Prostate gland (tissue), 2 donors: ENCODE measurements at regions not wholly inside any gene's neighbourhood (a gene's known extent, or its start where the extent isn't known, plus 50 kb on each side); places are given as distances from the start of the nearest gene placed in this dataset.

Source experiments
- DNase-seq: peaks from one replicate; pipeline ENCODE4 v3.0.0-alpha.2; 2019; ENCODE audit warnings: low spot score
- H3K27ac ChIP-seq, 2 donors: fragments of 200-600 bp; sonication (generic); 2 replicates each; pipeline ENCODE4 v1.5.1; 2017 to 2019
- H3K27me3 ChIP-seq: fragments of 200-600 bp; sonication (generic); replicated peaks from 2 replicates; pipeline ENCODE4 v1.5.1; 2019; ENCODE audit not compliant: insufficient read depth
- H3K36me3 ChIP-seq, 2 donors: fragments of 200-600 bp; sonication (generic); 1 replicate in 1 of 2; 2 replicates in 1 of 2; pipeline versions ENCODE4 v1.5.1 to v1.8.1; 2017 to 2019
- H3K4me1 ChIP-seq: fragments of 200-600 bp; sonication (generic); replicated peaks from 2 replicates; pipeline ENCODE4 v1.5.1; 2019
- H3K4me3 ChIP-seq, 2 donors: fragments of 200-600 bp; sonication (generic); 2 replicates each; pipeline ENCODE4 v1.5.1; 2017 to 2019
- H3K9me3 ChIP-seq: fragments of 200-600 bp; sonication (generic); 2 replicates; pipeline ENCODE4 v1.5.1; 2017
- CTCF ChIP-seq, 4 experiments: fragments of 200-600 bp in 2 of 4; fragments of 450-650 bp in 2 of 4; sonication (generic) in 2 of 4; IDR thresholded peaks; 1 replicate in 3 of 4; 2 replicates in 1 of 4; pipeline ENCODE4 v1.5.1; 2016 to 2019; ENCODE audit warnings: antibody characterized with exemption in 4 of 4, mild to moderate bottlenecking in 2 of 4, moderate library complexity in 2 of 4
- POLR2A ChIP-seq: fragments of 450-650 bp; IDR thresholded peaks from one replicate; pipeline ENCODE4 v1.6.1; 2016; ENCODE audit warnings: antibody characterized with exemption, mild to moderate bottlenecking
- POLR2AphosphoS5 ChIP-seq: sonication (generic); formaldehyde crosslinking; IDR thresholded peaks from one replicate; pipeline ENCODE4 v1.6.1; 2017; ENCODE audit warnings: antibody characterized with exemption
- WGBS: methylation state at CpG from one replicate; pipeline ENCODE4 v1.1.5; 2018; 5-methylcytosine and 5-hydroxymethylcytosine counted together
- intact Hi-C: fragments of 100-400 bp; cut with DNase I; formaldehyde crosslinking; loops from one replicate; pipeline ENCODE4 v1.14.2; 2022

- H3K9me3 ChIP-seq, result no peaks in the 10 kb centered on the region
- no peak overlapping the region for H3K27ac ChIP-seq
- no peak overlapping the region for H3K4me3 ChIP-seq
- 31% methylated on average over 5 of the region's 5 CpGs for WGBS
- H3K36me3 ChIP-seq, result no peaks in the 10 kb centered on the region
- no peak for DNase-seq
- TF ChIP-seq CTCF (IDR thresholded peaks at IDR 0.05) (no peak), POLR2A (no peak), POLR2AphosphoS5 (no peak)
- intact Hi-C loops, result no loop called here
- peaks cover 4% of the 10 kb centered on the region for H3K4me1 ChIP-seq
- no peaks in the 10 kb centered on the region for H3K27me3 ChIP-seq
Measured at GRCh38 chr12:115194448-115194847, 510.5 kb upstream of the TBX3 start.

GRCh38 chr12:115191342-115191741 is 507.4 kb upstream of the TBX3 start:
- Histone ChIP-seq H3K27me3 (no peaks in the 10 kb centered on the region), H3K9me3 (no peaks in the 10 kb centered on the region), H3K4me3 (no peak overlapping the region), H3K36me3 (no peaks in the 10 kb centered on the region), H3K27ac (no peak overlapping the region), H3K4me1 (peaks cover 4% of the 10 kb centered on the region)
- no peak for TF ChIP-seq POLR2A
- no peak for TF ChIP-seq POLR2AphosphoS5
- TF ChIP-seq CTCF (IDR thresholded peaks at IDR 0.05), result no peak
- DNase-seq, result no peak
- intact Hi-C loops, result no loop called here
- 89% methylated on average over 2 of the region's 2 CpGs for WGBS

- TF ChIP-seq POLR2AphosphoS5, result no peak
- TF ChIP-seq POLR2A, result no peak
- TF ChIP-seq CTCF (IDR thresholded peaks at IDR 0.05), result no peak
- Histone ChIP-seq H3K4me1 (peaks cover 4% of the 10 kb centered on the region), H3K4me3 (no peak overlapping the region), H3K36me3 (no peaks in the 10 kb centered on the region), H3K27me3 (no peaks in the 10 kb centered on the region), H3K9me3 (no peaks in the 10 kb centered on the region), H3K27ac (no peak overlapping the region)
- no peak for DNase-seq
- intact Hi-C loops, result no loop called here
- 86% methylated on average over 6 of the region's 6 CpGs for WGBS
Measured at GRCh38 chr12:115190010-115190770, 506.2 kb upstream of the TBX3 start.

GRCh38 chr12:115185506-115185905 is 501.5 kb upstream of the TBX3 start:
- Histone ChIP-seq H3K27ac (no peak overlapping the region), H3K4me1 (no peaks in the 10 kb centered on the region), H3K9me3 (no peaks in the 10 kb centered on the region), H3K4me3 (no peak overlapping the region), H3K27me3 (no peaks in the 10 kb centered on the region), H3K36me3 (no peaks in the 10 kb centered on the region)
- TF ChIP-seq POLR2A (no peak), CTCF (IDR thresholded peaks at IDR 0.05) (no peak), POLR2AphosphoS5 (no peak)
- WGBS, result 87% methylated on average over 4 of the region's 4 CpGs
- intact Hi-C loops, result no loop called here
- no peak for DNase-seq

- H3K9me3 ChIP-seq, result no peaks in the 10 kb centered on the region
- no peaks in the 10 kb centered on the region for H3K27me3 ChIP-seq
- H3K4me3 ChIP-seq, result no peak overlapping the region
- no peaks in the 10 kb centered on the region for H3K36me3 ChIP-seq
- no peak for DNase-seq
- TF ChIP-seq CTCF (IDR thresholded peaks at IDR 0.05), result no peak
- TF ChIP-seq POLR2A, result no peak
- no peak for TF ChIP-seq POLR2AphosphoS5
- no peak overlapping the region for H3K27ac ChIP-seq
- WGBS, result 90% methylated on average over 3 of the region's 3 CpGs
- intact Hi-C loops, result no loop called here
- H3K4me1 ChIP-seq, result no peaks in the 10 kb centered on the region
Measured at GRCh38 chr12:115183752-115184151, 499.8 kb upstream of the TBX3 start.
